ENCODE measurements at regions not wholly inside any gene's neighbourhood (a gene's known extent, or its start where the extent isn't known, plus 50 kb on each side); places are given as distances from the start of the nearest gene placed in this dataset.

DNA sequence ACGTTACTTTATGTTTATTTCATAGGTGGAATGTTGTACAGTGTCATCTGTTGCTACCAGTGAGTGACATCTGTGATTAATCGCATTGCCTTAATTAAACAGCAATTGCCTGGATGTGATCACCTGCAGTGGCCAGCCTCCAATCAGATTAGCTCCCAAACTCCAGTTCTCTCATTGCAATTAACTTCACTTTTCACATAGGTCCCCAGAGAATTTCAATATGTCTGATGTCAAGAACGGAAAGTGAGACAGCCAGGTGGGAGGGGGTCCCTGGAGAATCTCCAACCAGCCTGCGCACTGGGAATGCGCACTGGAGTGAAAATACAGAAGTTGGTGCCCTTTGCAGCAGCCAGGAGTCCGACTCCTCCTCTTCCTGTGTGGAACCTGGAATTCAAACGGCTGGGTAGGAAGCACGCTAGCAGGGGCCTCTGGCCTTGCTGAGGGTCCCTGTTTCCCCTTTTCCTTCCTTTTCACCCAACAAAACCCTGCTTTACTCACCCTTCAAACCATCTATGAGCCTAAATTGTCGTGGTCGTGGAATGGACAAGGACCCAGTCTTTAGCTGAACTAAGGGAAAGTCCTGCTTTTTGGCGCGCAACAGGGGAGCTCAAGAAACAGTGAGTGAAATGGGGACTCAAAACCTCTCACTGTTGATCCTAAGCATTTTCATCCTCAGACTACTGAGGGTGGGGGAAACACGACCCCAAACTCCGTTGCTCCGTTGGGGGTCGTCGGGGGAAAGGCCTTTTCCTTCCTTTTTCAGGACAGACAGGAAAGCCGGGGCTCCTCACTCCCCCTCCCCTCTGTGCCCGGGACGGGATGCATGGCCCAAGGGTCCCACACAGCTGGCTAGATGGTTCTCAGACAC, 1355.5 kb upstream of the LRRTM3 start:
- TF ChIP-seq, protein P1, sequence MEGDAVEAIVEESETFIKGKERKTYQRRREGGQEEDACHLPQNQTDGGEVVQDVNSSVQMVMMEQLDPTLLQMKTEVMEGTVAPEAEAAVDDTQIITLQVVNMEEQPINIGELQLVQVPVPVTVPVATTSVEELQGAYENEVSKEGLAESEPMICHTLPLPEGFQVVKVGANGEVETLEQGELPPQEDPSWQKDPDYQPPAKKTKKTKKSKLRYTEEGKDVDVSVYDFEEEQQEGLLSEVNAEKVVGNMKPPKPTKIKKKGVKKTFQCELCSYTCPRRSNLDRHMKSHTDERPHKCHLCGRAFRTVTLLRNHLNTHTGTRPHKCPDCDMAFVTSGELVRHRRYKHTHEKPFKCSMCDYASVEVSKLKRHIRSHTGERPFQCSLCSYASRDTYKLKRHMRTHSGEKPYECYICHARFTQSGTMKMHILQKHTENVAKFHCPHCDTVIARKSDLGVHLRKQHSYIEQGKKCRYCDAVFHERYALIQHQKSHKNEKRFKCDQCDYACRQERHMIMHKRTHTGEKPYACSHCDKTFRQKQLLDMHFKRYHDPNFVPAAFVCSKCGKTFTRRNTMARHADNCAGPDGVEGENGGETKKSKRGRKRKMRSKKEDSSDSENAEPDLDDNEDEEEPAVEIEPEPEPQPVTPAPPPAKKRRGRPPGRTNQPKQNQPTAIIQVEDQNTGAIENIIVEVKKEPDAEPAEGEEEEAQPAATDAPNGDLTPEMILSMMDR (IDR thresholded peaks at IDR 0.05) = peak in 4 of 7 experiments; percentile 19 to 29 (median 27)
- TF ChIP-seq POLR2A (IDR thresholded peaks at IDR 0.05) = peak in 2 of 3 donors; percentile 52 to 63

Data from body of pancreas (tissue), 4 donors.